ENCODE measurements at regions not wholly inside any gene's neighbourhood (a gene's known extent, or its start where the extent isn't known, plus 50 kb on each side); places are given as distances from the start of the nearest gene placed in this dataset.
"Not testable (repeated sequence)": the region's sequence is repeated elsewhere in the genome, so short reads cannot be mapped to it uniquely, and the experiment has no call there.

DNA sequence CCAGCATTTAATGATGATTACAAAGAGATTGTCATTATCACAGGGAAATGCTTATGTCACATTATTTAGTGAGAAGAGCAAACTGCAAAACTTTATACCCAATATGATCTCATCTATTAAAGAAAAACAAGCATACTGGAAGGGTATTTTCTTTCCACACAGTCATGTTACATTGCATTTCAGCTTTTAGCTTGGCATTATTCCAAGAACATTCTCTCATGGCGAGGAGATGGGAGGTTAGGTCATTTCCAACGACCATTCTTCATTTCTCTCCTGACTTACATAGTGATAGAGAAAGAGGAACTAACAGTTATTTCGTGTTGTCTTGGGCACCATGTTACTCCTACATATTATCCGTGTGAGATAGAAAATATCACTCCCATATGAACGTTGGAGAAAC, 309.4 kb upstream of the XYLT1 start:
- DNase-seq = no peak

DNA sequence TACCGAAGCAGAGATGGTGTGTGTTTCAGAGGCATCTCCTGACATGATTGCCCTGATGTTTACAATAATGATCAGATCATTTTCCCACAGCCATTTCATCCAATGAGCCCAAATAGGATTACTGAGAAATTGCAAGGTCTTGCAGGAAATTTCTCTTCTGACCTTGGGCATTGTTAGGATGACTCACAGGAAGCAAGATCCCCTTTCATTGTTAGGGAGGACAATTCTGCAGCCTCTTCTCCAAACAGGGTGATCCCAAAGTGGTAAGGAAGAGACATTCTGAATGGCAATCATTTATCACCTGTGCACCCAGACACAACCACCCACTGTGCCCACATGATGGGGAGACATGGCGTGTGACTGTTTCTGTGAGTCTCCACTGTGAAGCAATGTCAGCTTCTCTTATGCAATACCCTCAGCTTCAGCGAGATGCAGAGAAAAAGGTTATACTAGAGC, 306.7 kb upstream of the XYLT1 start:
- DNase-seq = no peak

DNA sequence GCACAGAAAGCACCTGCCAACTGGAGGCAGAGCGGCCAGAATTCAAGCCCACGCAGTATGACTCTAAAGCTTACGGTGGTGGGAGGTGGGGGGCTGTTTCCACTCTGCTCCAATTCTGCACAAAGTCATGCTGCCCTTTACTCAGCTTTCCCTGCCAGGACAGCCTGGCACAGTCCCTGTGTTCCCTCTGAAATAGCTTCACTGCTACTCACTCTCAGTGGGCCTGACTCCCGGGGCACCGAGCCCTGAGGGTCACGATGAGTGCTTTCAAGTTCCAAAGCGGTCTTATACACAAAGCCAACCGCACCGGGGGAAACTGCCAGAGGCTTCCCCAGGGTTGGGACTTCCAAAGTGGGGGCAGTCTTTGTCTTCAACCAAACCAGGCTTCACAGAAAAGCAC, 306.1 kb upstream of the XYLT1 start:
- no peak for DNase-seq

DNA sequence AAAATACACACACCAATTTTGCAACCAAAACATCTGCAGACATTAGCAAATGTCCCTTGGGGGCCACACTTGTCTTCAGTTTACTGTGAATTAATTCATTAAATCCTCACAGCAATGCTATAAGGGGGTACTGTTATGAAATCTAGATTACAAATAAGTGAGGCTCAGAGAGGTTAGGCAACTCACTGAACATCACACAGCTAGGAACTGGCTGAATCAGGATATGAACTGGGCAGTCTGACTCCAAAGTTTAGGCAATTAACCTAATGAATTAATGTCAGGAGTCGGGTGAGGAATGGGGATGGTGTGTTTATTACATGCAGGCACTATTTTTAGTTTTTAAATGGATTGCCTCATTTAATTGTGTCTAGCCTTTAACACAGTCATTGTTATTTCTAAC, 305.7 kb upstream of the XYLT1 start:
- no peak for DNase-seq

DNA sequence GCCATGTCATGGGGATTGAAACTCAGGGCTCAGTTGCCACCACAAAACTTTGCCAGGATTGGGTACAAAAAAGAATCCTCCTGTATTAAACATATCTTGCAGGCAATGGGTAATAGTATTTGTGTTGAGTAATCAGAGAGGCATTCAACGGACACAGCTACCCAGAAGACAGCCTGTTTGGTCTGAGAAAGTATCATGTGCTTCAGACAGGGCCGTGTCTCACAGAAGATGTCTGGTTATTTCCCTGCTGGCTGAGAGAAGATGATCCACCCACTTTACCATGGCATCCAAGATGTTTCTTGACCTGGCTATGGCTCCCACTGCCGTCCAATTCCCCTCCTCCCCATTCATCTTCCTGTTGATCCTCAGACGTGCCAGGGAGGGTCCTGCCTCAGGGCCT, 304.3 kb upstream of the XYLT1 start:
- no peak for DNase-seq

DNA sequence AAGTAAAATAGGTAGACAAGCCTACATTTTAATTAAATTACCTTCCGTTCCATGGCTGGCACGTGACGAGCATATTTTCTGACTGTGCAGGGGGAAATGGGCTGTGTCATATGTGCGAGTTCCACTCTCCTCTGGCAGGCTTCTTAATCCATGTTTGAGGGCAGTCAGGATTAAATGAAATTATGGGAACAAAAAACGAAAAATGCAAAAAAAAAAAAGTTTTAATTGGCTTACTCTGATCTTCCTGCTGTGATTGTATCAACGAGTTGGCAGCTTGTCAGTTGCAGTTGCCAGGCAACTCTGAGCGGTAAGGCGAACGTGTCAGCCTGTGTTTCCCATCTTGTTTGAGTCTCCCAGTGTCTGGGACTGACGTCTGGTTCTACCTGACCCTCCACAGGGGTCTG, 302.9 kb upstream of the XYLT1 start:
- peak; percentile 51 to 73 for DNase-seq

DNA sequence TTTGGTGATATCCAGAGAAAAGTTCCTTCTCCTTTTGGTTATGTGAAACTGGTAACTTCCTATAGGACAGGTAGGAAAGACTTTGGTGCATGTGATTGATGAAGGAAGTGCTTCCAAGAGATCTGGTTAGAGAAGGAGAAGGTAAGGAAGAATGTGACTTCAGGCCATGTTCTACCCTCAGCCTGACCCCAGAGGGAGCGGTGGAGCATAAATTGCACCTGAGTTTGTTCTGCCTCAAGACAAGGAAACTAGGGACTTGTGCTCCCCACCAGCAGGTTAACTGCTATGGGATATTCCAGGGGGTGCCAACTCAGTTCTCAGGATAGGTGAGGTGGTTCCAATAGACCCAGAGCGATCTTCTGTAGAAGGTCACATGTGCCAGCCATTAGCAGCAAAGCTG, 299.3 kb upstream of the XYLT1 start:
- DNase-seq = no peak

DNA sequence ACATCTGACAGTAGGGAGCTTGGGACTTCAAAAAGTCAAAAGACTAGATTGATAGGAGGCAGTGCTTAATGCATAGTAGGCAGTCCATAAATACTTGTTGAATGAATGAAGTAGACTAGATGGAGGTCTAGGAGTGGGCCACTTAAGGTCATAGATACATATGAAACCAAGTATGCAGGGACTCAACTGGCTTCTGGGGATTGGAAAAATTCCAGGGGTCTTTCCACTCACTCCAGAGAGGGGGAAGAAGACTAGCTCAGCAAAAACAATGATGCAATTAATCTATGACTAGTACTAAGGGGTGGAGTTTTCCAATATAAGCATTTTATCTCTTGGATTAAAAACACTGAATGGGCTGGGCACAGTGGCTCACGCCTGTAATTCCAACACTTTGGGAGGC, 298.3 kb upstream of the XYLT1 start:
- DNase-seq = no peak

DNA sequence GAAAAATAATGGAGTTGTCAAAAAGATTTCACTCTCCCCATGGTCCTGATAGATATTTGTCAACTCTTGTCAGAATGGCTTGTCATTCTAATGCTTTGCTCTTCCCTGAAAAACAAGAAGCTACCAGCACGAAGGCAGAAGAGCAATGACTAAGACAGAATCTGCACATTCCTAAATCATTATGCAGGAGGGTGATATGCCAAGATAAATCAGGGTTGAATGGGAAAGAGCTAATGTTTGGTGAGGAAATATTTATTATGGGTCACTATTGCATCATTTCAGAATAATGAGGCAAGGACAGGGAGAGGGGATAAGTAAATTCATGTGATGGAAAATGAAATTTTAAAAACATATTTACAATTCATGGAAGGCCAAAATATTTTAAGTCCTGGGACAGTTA, 297.5 kb upstream of the XYLT1 start:
- DNase-seq = no peak

DNA sequence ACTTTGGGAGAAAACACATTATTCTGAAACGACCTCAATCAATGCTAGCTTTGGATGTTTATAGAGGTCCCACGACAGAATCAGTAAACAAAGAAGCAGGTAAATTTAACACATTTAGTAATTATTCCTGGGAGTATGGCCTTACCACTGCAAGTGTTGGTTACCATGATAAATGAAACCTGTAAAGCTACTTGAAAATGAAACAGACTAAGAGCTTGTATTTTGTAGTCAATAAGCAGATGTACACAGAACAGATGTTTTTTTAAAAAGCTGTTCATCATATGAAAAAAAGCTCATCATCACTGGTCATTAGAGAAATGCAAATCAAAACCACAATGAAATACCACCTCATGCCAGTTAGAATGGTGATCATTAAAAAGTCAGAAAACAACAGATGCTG, 295.3 kb upstream of the XYLT1 start:
- DNase-seq = no peak

DNA sequence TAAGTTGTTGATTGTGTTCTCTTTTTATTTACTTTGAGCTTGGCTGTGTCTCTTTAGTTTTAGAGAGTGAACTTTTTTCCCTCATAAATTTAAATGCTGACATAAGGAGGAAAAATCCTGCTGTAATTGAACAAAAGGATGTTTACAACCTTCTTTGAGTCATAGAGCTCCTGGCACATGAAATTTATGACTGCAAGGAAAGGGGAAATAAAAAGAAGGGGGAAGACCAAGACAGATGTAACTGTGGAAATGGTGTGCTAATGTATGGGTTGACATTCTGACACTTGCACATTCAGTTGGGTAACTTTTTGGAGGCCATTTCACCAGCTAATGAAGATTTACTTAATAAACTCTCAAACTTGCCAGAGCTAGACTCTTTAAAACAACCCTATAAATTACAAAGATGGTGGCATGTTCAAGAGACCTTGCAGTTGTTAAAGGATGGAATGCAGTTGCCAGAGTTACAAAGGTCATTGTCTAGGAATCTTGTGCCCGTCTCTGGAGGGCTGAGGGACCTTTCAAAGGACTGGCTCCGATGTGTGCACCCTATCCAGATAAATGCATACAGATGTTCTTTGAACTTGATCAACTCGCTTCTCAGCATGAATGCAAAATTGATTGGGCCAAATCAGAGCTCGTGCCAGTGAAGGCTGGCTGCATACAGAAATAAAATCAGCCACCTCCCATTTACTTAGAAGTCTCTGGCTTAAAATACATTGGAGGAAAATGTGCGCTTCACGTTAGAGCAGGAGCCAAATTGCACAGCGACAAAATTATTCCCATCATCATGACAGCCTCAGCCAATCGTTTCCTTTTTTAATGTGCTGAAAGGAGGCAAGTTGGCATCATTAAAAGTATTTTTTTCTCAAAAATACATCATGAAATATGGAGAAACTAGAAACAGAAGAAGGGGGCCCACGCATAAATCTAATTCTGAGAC, 289.0 kb upstream of the XYLT1 start:
- DNase-seq = no peak

DNA sequence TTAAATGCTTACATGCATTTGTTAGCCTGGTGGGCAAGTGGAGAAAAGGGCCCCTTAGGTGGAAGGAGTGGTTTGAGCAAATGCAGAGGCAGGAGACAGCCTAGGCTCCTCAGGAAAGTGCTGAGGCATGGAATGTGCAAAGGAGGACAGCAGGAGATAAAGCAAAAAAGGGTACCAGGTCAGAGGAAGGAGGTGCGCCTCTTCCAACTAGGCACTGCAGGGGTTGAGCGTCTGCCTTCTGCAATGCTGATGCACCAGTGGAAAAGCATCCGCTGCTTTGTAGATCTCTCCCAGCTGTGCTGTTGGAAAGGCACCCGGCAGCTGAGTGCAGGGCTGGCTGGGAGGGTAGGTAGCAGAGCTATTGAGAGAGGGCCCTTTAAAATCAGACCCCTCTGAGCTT, 287.0 kb upstream of the XYLT1 start:
- DNase-seq = no peak

DNA sequence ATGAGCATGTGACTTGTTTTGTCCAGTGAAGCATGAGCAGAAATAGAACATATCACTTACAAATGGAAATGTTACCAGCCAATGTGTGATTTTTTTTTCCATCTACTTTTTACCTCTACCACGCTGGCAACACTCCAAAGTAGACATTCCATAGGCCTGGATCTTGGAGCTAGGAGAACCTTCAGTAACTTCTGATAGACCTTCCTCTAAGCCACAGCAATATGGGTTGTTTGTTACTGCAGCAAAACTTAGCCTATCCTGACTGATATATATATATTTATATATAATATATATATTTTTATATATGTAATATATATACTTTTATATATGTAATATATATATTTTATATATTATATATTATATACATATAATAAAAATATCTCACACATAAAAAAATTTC, 284.4 kb upstream of the XYLT1 start:
- DNase-seq = no peak

DNA sequence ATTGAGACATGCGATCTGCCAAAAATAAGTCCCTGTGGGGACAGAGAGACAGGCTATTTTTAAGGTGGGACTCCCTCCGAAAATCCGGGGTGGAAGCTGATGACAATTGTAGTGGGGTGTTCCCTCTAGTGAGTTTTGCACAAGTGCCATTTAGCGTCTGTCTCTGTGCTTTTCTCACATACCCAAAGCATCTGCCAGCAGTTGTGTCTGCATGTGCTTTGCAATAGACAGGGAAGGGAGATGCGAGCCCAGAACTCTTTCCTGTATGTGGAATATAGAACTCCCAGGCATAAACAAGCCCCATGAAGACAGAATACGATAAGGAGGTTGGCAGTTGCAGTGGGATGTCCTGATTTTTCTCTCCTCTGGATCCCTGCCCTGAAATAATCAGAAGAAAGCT, 282.7 kb upstream of the XYLT1 start:
- no peak for DNase-seq

DNA sequence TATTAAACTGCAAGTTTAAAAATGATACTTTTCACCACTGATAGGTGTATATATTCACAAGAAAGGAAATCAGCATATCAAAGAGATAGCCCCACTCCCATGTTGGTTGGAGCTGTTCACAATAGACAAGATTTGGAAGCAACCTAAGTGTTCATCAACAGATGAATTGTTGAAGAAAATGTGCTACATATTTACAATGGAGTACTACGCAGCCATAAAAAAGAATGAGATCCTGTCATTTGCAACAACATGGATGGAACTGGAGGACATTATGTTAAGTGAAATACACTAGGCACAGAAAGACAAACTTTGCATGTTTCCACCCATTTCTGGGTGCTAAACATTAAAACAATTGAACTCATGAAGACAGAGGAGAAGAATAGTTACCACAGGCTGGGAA, 278.9 kb upstream of the XYLT1 start:
- no peak for DNase-seq

DNA sequence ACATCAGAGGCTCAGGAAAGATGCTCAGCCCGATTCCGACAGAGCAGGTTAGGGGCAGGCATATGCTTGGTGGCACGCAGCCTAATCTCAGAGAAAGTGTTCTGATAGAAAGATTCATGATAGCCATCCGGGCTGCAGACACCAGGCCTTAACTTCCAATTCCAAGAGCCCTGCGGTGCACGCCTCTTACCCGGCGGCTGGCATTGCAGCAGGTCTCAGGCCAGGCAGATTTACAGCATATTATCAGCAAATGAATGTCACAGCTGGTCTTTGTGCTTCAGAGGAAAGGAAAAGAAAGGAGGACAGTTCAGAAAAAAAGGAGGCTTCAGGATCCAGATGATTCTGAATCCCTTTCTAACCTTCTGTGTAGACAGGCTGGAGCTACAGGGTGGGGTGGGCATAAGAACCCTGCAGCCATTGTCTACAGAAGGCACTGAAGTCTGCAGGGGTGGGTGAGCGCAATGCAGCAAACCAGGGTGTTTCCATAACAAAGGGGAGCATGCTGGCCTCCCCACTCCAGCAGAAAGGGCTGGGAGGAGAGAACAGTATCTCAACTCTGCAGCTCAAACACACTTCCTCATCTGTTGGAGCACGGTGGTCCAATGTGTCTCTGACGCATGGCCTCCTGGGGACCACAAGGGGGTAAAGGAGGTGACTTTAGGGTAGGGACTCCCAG, 277.4 kb upstream of the XYLT1 start:
- no peak for DNase-seq

DNA sequence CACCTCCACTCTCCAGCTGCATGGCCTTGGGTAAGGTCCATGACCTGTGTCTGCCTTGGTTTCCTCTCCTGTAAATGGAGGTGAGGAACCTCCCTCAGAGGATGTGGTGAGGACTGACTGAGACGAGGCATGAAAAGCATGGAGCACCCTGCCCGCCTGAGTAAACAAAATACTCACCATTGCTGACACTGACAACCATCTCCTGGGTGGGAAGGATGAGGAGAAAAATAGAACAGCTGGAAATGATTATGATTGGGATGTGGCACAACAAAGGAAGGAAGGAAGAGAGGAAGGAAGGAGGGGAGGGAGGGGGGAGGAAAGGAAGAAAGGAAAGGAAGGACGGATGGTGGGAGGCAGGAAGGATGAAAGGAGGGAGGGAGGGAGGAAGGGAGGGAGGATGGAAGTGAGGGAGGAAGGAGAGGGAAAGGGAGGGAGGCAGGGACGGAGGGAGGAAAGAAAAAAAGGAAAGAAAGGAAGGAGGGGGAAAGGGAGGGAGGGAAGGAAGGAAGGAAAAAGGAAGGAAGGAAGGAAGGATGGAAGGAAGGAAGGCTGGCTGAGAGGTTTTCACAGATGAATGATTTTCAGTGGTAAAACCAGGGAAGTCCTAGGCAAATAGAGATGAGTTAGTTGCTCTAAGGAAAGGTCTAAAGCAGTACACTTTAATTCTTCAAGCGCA, 276.5 kb upstream of the XYLT1 start:
- DNase-seq = no peak

DNA sequence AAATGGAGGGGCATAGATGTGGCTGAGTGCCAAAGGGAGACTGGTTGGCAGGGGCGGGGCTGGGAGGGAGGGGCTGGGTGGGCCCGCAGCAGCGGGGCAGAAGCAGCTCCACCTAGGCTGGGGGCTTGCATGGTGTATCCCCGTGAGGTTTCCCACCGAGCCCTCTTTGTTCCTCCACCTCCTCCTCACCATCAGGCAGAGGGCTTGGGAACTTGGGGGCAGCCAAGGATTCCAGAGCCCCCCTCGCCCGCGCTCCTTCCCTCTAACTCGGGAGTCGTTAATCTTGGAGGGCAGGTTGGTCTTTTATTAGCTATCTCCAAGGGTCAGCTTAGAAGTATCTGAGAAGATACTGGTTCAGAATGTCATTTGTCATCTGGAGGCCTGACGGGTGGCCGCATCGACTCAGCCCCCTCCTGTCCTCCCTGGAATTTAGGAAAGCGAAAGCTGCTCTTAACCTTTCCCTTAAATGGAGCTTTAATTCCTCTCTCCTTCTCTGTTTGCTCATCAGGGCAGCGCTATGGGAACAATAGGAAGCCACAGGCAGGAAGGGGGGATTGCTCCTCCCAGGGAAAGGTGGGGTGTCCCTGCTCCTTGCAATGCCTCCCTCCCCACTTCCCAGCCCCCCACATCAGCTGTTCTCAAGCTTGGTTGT, 274.3 kb upstream of the XYLT1 start:
- DNase-seq = no peak

DNA sequence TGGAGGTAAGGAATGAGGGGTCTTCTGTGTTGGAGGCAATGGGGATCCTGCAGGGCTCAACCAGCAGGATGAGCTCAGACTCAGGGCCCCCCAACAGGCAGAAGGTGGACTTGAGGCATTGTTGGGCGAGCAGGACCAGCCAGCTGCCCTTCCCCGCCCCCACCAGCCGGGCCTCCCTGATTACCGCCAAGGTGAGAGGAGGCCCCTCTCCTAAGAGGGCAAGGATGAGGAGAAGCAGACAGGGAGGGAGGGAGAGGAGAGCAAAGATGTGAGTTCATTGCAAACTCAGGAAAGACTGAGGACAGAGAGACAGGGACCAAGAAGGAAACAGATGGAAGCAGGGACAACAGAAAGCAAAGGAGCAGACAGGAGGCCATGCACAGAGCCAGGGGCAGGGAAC, 272.8 kb upstream of the XYLT1 start:
- DNase-seq = no peak

DNA sequence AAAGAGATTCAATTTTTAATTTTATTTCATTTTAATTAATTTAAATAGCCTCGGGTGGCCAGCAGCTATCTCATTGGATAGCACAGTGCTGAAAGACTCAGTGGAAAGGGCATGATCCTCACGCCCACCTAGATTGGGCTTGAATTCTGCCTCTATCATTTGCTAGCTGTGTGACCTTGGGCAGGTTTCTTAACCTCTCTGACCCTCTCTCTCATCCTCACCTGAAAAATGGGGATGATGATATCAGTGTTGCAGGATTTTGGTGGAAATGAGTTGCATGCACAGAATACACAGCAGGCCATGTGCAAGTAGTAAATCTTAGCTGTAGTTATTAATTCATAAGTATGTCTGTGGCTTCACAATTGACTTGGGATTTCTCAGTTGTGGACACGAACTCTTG, 272.4 kb upstream of the XYLT1 start:
- no peak for DNase-seq

DNA sequence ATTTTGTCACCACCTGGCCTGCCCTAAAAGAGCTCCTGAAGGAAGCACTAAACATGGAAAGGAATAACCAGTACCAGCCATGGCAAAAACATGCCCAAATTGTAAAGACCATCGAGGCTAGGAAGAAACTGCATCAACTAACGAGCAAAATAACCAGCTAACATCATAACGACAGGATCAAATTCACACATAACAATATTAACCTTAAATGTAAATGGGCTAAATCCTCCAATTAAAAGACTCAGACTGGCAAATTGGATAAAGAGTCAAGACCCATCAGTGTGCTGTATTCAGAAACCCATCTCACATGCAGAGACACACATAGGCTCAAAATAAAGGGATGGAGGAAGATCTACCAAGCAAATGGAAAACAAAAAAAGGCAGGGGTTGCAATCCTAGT, 264.3 kb upstream of the XYLT1 start:
- DNase-seq = not testable (repeated sequence)

DNA sequence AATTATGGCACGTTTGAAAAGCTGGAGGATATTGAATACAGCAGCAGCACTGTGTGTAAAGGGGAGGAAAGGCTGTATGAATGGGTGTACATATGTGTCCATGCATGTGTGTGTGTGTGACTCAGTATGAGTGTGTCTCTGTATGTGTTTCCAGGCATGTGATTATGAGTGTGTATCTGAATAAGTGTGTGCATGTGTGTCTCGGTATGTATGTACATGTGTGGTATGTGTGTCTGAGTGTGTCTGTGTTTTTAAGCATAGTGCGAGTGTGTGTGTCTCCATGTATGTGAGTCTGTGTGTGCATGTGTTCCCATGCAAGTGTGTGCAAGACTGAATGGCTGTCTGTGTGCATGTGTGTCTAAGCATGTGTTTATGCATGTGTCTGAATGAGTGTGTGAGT, 259.1 kb upstream of the XYLT1 start:
- no peak for DNase-seq

DNA sequence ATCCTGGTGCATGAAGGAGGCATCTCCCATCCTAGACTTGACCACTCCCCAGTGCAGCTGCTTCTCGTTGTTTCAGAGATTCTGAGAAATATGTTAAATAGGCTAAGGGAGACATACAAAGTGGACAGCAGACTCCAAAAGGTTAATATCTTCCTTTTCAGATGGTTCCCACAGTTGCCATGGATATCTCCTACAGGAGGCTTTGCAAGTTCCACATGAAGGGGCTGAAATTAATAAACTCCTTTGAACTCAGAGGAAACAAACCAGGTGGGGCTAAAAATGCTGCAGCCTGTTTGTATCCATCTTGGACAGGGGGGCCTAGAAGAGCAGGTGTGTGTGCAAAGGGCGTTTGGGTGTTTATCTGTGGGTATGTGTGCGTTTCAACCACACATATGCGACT, 257.4 kb upstream of the XYLT1 start:
- no peak for DNase-seq

Data from NCI-H524 (cell line).